ENCODE measurements at regions not wholly inside any gene's neighbourhood (a gene's known extent, or its start where the extent isn't known, plus 50 kb on each side); places are given as distances from the start of the nearest gene placed in this dataset.
A peak's percentile ranks its signal among the peaks of the same experiment; 100 is the strongest.
"Not testable (repeated sequence)": the region's sequence is repeated elsewhere in the genome, so short reads cannot be mapped to it uniquely, and the experiment has no call there.

GRCh38 chr4:3611778-3612177, 79.6 kb upstream of the LRPAP1 start:
- no peak overlapping the region for H3K27ac ChIP-seq (ENCODE audit: low read length)
- no peak overlapping the region for H2AFZ ChIP-seq (ENCODE audit: low read depth, low read length)
- H3K4me3 ChIP-seq (ENCODE audit: low read length), result no peak overlapping the region

GRCh38 chr4:3610851-3611250, 78.6 kb upstream of the LRPAP1 start:
- not testable (repeated sequence) for H3K36me3 ChIP-seq (ENCODE audit: insufficient read depth, low read length); H3K9me3 ChIP-seq (ENCODE audit: low read length); H2AFZ ChIP-seq (ENCODE audit: low read depth, low read length); H3K79me2 ChIP-seq (replicated peaks; ENCODE audit: insufficient read depth, low read length); H4K20me1 ChIP-seq (ENCODE audit: insufficient read depth); H3K4me3 ChIP-seq (ENCODE audit: low read length); H3K27me3 ChIP-seq (ENCODE audit: insufficient read depth, low read depth, low read length); H3K9me2 ChIP-seq (ENCODE audit: insufficient read depth, low read length); H3K27ac ChIP-seq (ENCODE audit: low read length); H3K4me2 ChIP-seq (ENCODE audit: low read length); H3F3A ChIP-seq (ENCODE audit: insufficient read depth, low read length, poor library complexity, severe bottlenecking); H3K9ac ChIP-seq (ENCODE audit: low read length)
- TF ChIP-seq EP300 (conservative IDR thresholded peaks at IDR 0.05; ENCODE audit: poor library complexity, severe bottlenecking), result peak; percentile 51

More at GRCh38 chr4:3611778-3612177, 79.6 kb upstream of the LRPAP1 start:
- Histone ChIP-seq H3K79me2 (replicated peaks; ENCODE audit: insufficient read depth, low read length) (no peaks in the 10 kb centered on the region), H3K27me3 (ENCODE audit: insufficient read depth, low read depth, low read length) (no peaks in the 10 kb centered on the region), H3K36me3 (ENCODE audit: insufficient read depth, low read length) (no peaks in the 10 kb centered on the region), H3K9me2 (ENCODE audit: insufficient read depth, low read length) (no peaks in the 10 kb centered on the region), H3K9me3 (ENCODE audit: low read length) (no peaks in the 10 kb centered on the region), H3K9ac (ENCODE audit: low read length) (no peak overlapping the region), H3K4me2 (ENCODE audit: low read length) (no peak overlapping the region), H3F3A (ENCODE audit: insufficient read depth, low read length, poor library complexity, severe bottlenecking) (no peaks in the 10 kb centered on the region), H4K20me1 (ENCODE audit: insufficient read depth) (no peaks in the 10 kb centered on the region)
- TF ChIP-seq POLR2AphosphoS5 (IDR thresholded peaks at IDR 0.05), result no peak
- no peak for TF ChIP-seq EZH2 (IDR thresholded peaks at IDR 0.05; ENCODE audit: borderline replicate concordance, insufficient read depth, low read length, poor library complexity, severe bottlenecking)
- TF ChIP-seq REST (IDR thresholded peaks at IDR 0.05; ENCODE audit: borderline replicate concordance), result no peak
- TF ChIP-seq TAF1 (IDR thresholded peaks at IDR 0.05; ENCODE audit: low read depth), result no peak
- no peak for TF ChIP-seq MXI1 (conservative IDR thresholded peaks at IDR 0.05; ENCODE audit: poor library complexity, severe bottlenecking)
- TF ChIP-seq EP300 (conservative IDR thresholded peaks at IDR 0.05; ENCODE audit: poor library complexity, severe bottlenecking), result no peak
- TF ChIP-seq SMC3 (conservative IDR thresholded peaks at IDR 0.05; ENCODE audit: poor library complexity), result no peak
- TF ChIP-seq RAD21 (conservative IDR thresholded peaks at IDR 0.05), result no peak
- TF ChIP-seq, protein P1, sequence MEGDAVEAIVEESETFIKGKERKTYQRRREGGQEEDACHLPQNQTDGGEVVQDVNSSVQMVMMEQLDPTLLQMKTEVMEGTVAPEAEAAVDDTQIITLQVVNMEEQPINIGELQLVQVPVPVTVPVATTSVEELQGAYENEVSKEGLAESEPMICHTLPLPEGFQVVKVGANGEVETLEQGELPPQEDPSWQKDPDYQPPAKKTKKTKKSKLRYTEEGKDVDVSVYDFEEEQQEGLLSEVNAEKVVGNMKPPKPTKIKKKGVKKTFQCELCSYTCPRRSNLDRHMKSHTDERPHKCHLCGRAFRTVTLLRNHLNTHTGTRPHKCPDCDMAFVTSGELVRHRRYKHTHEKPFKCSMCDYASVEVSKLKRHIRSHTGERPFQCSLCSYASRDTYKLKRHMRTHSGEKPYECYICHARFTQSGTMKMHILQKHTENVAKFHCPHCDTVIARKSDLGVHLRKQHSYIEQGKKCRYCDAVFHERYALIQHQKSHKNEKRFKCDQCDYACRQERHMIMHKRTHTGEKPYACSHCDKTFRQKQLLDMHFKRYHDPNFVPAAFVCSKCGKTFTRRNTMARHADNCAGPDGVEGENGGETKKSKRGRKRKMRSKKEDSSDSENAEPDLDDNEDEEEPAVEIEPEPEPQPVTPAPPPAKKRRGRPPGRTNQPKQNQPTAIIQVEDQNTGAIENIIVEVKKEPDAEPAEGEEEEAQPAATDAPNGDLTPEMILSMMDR (IDR thresholded peaks at IDR 0.05; ENCODE audit: poor library complexity, severe bottlenecking), result no peak

DNA sequence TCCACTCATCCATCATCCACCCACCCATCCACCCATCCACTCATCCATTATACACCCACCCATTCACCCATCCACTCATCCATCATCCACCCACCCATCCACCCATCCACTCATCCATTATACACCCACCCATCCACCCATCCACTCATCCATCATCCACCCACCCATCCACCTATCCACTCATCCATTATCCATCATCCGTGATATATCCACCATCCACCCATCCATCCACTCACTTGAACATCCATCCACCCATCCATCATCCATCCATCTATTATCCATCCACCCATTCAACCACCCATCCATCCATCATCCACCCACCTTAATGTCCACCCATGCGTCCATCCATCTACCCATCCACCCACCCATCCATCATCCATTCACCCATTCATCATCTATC, 77.7 kb upstream of the LRPAP1 start:
- H3K36me3 ChIP-seq (ENCODE audit: insufficient read depth, low read length); H3K27ac ChIP-seq (ENCODE audit: low read length); H3K4me3 ChIP-seq (ENCODE audit: low read length); H3K9ac ChIP-seq (ENCODE audit: low read length); H3K9me2 ChIP-seq (ENCODE audit: insufficient read depth, low read length); H3K27me3 ChIP-seq (ENCODE audit: insufficient read depth, low read depth, low read length); H2AFZ ChIP-seq (ENCODE audit: low read depth, low read length); H3K9me3 ChIP-seq (ENCODE audit: low read length); H3K79me2 ChIP-seq (replicated peaks; ENCODE audit: insufficient read depth, low read length); H3F3A ChIP-seq (ENCODE audit: insufficient read depth, low read length, poor library complexity, severe bottlenecking); H3K4me2 ChIP-seq (ENCODE audit: low read length); H4K20me1 ChIP-seq (ENCODE audit: insufficient read depth): not testable (repeated sequence)

All from neural cell (in vitro differentiated cells).